ENCODE measurements at regions not wholly inside any gene's neighbourhood (a gene's known extent, or its start where the extent isn't known, plus 50 kb on each side); places are given as distances from the start of the nearest gene placed in this dataset.

DNA sequence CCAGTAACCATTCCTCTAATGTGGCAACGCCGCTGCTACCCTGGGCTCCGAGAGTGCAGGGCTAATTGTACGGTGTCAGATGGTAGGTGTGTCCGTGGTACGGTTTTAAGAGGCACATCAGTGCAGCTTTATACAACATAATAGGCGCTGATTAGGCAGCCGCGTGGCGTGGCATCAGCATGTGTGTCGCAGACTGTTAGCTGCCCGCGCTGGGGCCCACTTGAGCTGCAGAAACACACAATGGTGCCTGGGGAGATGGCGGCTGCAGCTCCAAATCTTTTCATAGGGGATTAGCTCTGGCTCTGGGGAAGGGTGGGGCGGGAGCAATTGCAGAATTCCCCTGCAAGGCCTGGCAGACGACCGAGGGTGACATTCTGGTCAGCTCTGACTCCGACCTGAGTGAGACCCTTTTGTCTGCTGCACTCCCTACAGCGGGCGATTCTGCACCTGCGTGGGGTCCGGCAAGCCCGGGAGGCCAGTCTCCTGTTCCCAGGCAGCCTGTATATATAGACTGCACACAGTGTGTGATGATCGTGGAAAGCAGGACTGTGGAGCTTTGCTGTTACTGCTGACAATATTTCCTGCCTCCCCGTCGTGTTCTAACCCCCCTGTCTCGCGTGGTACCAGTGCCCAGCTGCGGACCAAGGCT, 722.7 kb upstream of the CELF2 start:
- Histone ChIP-seq H3K9ac (replicated peaks; ENCODE audit: extremely low read depth, insufficient read depth, low read length) (no peak overlapping the region), H3K79me2 (ENCODE audit: control insufficient read depth, insufficient read depth, low read length) (no peaks in the 10 kb centered on the region), H3K4me3 (replicated peaks in 1 of 3; ENCODE audit: insufficient read depth in 1 of 3, low read depth in 1 of 3, low read length in 3 of 3) (no peak overlapping the region), H4K20me1 (replicated peaks; ENCODE audit: control insufficient read depth, extremely low read depth, insufficient read depth, low read length) (no peaks in the 10 kb centered on the region), H3K9me3 (replicated peaks; ENCODE audit: control insufficient read depth, insufficient read depth, low read length) (no peaks in the 10 kb centered on the region), H3K27me3 (ENCODE audit: control insufficient read depth in 2 of 2, insufficient read depth in 2 of 2, low read length in 2 of 2) (no peaks in the 10 kb centered on the region), H3K9me1 (replicated peaks; ENCODE audit: control insufficient read depth, extremely low read depth, insufficient read depth, low read length) (no peaks in the 10 kb centered on the region), H2AFZ (ENCODE audit: low read depth, low read length) (no peak overlapping the region), H3K4me2 (ENCODE audit: insufficient read depth, low read length) (no peak overlapping the region), H3K36me3 (ENCODE audit: control insufficient read depth in 2 of 2, extremely low read depth in 1 of 2, insufficient read depth in 2 of 2, low read length in 2 of 2) (no peaks in the 10 kb centered on the region), H3K27ac (ENCODE audit: insufficient read depth, low read depth, low read length) (no peak overlapping the region), H3K4me1 (ENCODE audit: control insufficient read depth, extremely low read depth, insufficient read depth, low read length) (no peaks in the 10 kb centered on the region)
- ChIA-PET POLR2A (no interaction called here), CTCF (no interaction called here)
- FAIRE-seq = no peak
- no TSS peak for BruUV-seq (replicated peaks)
- TF ChIP-seq POLR2A (IDR thresholded peaks at IDR 0.05; ENCODE audit: low read depth, low read length) (no peak), EZH2 (IDR thresholded peaks at IDR 0.05; ENCODE audit: borderline replicate concordance, low read depth, low read length, severe bottlenecking) (no peak), GATA2 (IDR thresholded peaks at IDR 0.05; ENCODE audit: insufficient read depth, insufficient read length, low read depth, low read length) (no peak), JUN (IDR thresholded peaks at IDR 0.05; ENCODE audit: borderline replicate concordance, insufficient read depth, insufficient read length, low read depth) (no peak), MYC (IDR thresholded peaks at IDR 0.05; ENCODE audit: low read depth, low read length) (no peak), POLR2AphosphoS5 (IDR thresholded peaks at IDR 0.05; ENCODE audit: insufficient read depth, low read depth, low read length) (no peak), FOS (IDR thresholded peaks at IDR 0.05; ENCODE audit: borderline replicate concordance, insufficient read depth, low read length) (no peak)
- TF ChIP-seq, protein P1, sequence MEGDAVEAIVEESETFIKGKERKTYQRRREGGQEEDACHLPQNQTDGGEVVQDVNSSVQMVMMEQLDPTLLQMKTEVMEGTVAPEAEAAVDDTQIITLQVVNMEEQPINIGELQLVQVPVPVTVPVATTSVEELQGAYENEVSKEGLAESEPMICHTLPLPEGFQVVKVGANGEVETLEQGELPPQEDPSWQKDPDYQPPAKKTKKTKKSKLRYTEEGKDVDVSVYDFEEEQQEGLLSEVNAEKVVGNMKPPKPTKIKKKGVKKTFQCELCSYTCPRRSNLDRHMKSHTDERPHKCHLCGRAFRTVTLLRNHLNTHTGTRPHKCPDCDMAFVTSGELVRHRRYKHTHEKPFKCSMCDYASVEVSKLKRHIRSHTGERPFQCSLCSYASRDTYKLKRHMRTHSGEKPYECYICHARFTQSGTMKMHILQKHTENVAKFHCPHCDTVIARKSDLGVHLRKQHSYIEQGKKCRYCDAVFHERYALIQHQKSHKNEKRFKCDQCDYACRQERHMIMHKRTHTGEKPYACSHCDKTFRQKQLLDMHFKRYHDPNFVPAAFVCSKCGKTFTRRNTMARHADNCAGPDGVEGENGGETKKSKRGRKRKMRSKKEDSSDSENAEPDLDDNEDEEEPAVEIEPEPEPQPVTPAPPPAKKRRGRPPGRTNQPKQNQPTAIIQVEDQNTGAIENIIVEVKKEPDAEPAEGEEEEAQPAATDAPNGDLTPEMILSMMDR (IDR thresholded peaks at IDR 0.05; ENCODE audit: extremely low read depth in 1 of 2, insufficient read depth in 1 of 2, low read depth in 1 of 2, low read length in 2 of 2) = no peak
- TF ChIP-seq, protein P2, sequence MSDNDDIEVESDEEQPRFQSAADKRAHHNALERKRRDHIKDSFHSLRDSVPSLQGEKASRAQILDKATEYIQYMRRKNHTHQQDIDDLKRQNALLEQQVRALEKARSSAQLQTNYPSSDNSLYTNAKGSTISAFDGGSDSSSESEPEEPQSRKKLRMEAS (IDR thresholded peaks at IDR 0.05; ENCODE audit: insufficient read depth, insufficient read length) = no peak
- no peak for DNase-seq (ENCODE audit: low read depth, low spot score)
- dilution Hi-C loops (cut with MboI; ENCODE audit: extremely low pct_ligation_motif_present, low sequenced_read_pairs) (no loop called here), intact Hi-C loops (cut with micrococcal nuclease) (no loop called here)

Measured in endothelial cell of umbilical vein (primary cell).